AG10803 (cell line): ENCODE measurements at regions not wholly inside any gene's neighbourhood (a gene's known extent, or its start where the extent isn't known, plus 50 kb on each side); places are given as distances from the start of the nearest gene placed in this dataset.

Experiments used
- DNase-seq: peaks from one replicate; pipeline ENCODE4 v3.0.0; 2010; ENCODE audit warnings: low read depth
- H3K4me3 ChIP-seq: 2 replicates; pipeline ENCODE4 v1.5.1; 2011; ENCODE audit warnings: mild to moderate bottlenecking, low read length, control low read depth
- CTCF ChIP-seq: conservative IDR thresholded peaks from 2 replicates; pipeline ENCODE4 v1.5.1; 2011; ENCODE audit warnings: mild to moderate bottlenecking, low read length, control low read depth, inconsistent platforms

DNA sequence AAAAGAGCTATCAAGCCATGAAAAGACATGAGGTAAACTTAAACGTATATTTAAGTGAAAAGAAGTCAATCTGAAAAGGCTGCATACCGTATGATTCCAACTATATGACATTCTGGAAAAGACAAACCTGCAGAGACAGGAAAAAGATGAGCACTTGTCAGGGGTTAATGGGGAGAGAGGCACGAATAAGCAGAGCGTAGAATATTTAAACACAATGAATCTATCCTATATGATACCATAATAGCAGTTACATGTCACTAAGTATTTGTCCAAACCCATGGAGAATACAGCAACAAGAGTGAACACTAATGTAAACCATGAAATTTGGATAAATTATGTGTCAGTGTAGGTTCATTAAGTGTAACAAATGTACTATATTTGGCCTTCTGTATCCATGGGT is 560.3 kb upstream of the ANO3 start:
- DNase-seq = no peak

DNA sequence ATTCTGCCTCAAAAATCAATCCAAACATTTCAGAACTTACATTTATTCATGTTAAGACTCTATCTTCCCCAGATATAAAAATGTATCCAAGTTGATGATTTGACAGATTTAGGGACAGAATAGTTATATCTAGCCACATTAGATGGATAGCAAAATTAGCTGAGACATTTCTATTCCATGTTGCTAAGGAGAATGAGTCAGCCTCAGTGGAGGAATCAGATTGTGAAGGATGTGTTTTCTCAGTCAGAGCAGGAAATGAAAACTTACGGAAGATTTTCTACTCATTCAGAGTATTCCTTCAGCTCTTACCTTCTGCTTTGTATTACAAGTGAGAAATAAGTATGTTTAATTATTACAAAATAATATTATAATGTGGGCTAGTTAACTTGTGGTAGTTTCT is 556.3 kb upstream of the ANO3 start:
- TF ChIP-seq CTCF = no peak
- no peak overlapping the region for H3K4me3 ChIP-seq
- DNase-seq = no peak

More for the DNA sequence above, 560.3 kb upstream of the ANO3 start:
- TF ChIP-seq CTCF = no peak
- no peak overlapping the region for H3K4me3 ChIP-seq

GRCh38 chr11:25776238-25776637 is 555.7 kb upstream of the ANO3 start:
- TF ChIP-seq CTCF = no peak
- no peak for DNase-seq
- no peak overlapping the region for H3K4me3 ChIP-seq

GRCh38 chr11:25777343-25777742 is 554.6 kb upstream of the ANO3 start:
- no peak overlapping the region for H3K4me3 ChIP-seq
- no peak for DNase-seq
- no peak for TF ChIP-seq CTCF

- TF ChIP-seq CTCF = no peak
- no peak for DNase-seq
- no peak overlapping the region for H3K4me3 ChIP-seq
Measured at GRCh38 chr11:25779033-25779432, 552.9 kb upstream of the ANO3 start.

GRCh38 chr11:25787416-25787815 is 544.5 kb upstream of the ANO3 start:
- DNase-seq = no peak
- TF ChIP-seq CTCF = no peak
- no peak overlapping the region for H3K4me3 ChIP-seq

DNA sequence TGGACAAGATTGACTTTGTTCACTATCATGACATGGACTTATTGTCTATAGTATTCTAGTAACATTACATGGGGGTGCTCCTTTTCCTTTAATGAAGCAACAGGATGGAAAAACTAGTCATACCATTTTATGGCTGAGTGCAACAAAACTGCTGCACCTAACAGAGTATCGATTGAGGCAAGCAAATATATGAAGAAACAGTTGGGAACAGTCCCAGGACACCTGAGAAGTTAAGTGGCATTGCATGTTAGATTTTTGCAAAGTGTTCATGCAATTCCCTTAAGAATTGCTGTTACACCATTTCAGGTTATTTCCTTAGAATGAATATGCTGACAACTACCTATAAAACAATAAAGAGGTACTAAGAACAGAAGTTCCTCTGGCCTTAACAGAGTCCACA is 541.5 kb upstream of the ANO3 start:
- H3K4me3 ChIP-seq = no peak overlapping the region
- TF ChIP-seq CTCF = no peak
- DNase-seq = no peak
